K562 (cell line): ENCODE measurements at regions not wholly inside any gene's neighbourhood (a gene's known extent, or its start where the extent isn't known, plus 50 kb on each side); places are given as distances from the start of the nearest gene placed in this dataset.

Source experiments
- ARID2 ChIP-seq: fragments of 450-650 bp; IDR thresholded peaks from 2 replicates; pipeline ENCODE4 v1.6.1; 2017; ENCODE audit warnings: antibody characterized with exemption, mild to moderate bottlenecking
- CCNT2 ChIP-seq: IDR thresholded peaks from 2 replicates; pipeline ENCODE4 v1.6.1; 2011; ENCODE audit warnings: borderline replicate concordance, low read depth, mild to moderate bottlenecking, moderate library complexity, mixed read lengths, low read length; ENCODE audit not compliant: insufficient read length; ENCODE audit errors: extremely low read depth
- CEBPZ ChIP-seq: fragments of 150-350 bp; IDR thresholded peaks from 2 replicates; pipeline ENCODE4 v1.6.1; 2014; ENCODE audit warnings: low read depth, mild to moderate bottlenecking, low read length, borderline replicate concordance
- CTCF ChIP-seq, 3 experiments: IDR thresholded peaks in 2 of 3; conservative IDR thresholded peaks in 1 of 3; 2 replicates each; pipeline ENCODE4 v1.5.1; 2011 to 2012; ENCODE audit warnings: low read length in 3 of 3, mild to moderate bottlenecking in 3 of 3, control low read depth in 2 of 3, improper control_type of control experiment in 1 of 3, inconsistent platforms in 1 of 3, low read depth in 1 of 3, mixed read lengths in 1 of 3, moderate library complexity in 1 of 3; ENCODE audit not compliant: insufficient read depth in 2 of 3
- DMBX1 ChIP-seq: fragments of 250-450 bp; sonication (Bioruptor Pico); IDR thresholded peaks from 2 replicates; pipeline ENCODE4 v1.8.0; 2022; ENCODE audit warnings: inconsistent platforms, mild to moderate bottlenecking, moderate library complexity, borderline replicate concordance
- DNMT1 ChIP-seq: fragments of 450-650 bp; IDR thresholded peaks from 2 replicates; pipeline ENCODE4 v1.6.1; 2016; ENCODE audit warnings: antibody characterized with exemption, mild to moderate bottlenecking
- EHMT2 ChIP-seq: fragments of 450-650 bp; IDR thresholded peaks from 2 replicates; pipeline ENCODE4 v1.6.1; 2018; ENCODE audit warnings: antibody characterized with exemption
- JUN ChIP-seq, 2 experiments: sonication (generic) in 1 of 2; formaldehyde crosslinking in 1 of 2; IDR thresholded peaks; 2 replicates each; pipeline versions ENCODE4 v1.6.1 to v1.8.0; 2012 to 2022; ENCODE audit warnings: borderline replicate concordance in 2 of 2, mild to moderate bottlenecking in 2 of 2, improper control_type of control experiment in 1 of 2, low read depth in 1 of 2, low read length in 1 of 2, missing genetic modification reagents in 1 of 2
- KLF10 ChIP-seq: fragments of 250-450 bp; sonication (Bioruptor Pico); IDR thresholded peaks from 2 replicates; pipeline ENCODE4 v1.6.1; 2021; ENCODE audit warnings: matching md5 sums
- L3MBTL2 ChIP-seq: fragments of 450-650 bp; IDR thresholded peaks from 2 replicates; pipeline ENCODE4 v1.6.1; 2016; ENCODE audit warnings: mild to moderate bottlenecking, moderate library complexity
- MYC ChIP-seq, 2 experiments: fragments of 250-450 bp in 1 of 2; sonication (Bioruptor Pico) in 1 of 2; IDR thresholded peaks; 2 replicates each; pipeline versions ENCODE4 v1.5.1 to v1.6.1; 2012 to 2021; ENCODE audit warnings: low read depth in 2 of 2, borderline replicate concordance in 1 of 2, improper control_type of control experiment in 1 of 2, low read length in 1 of 2, mild to moderate bottlenecking in 1 of 2, moderate library complexity in 1 of 2
- NCOA1 ChIP-seq: fragments of 450-650 bp; IDR thresholded peaks from 2 replicates; pipeline ENCODE4 v1.6.1; 2016; ENCODE audit warnings: low read depth
- PHTF2 ChIP-seq: fragments of 250-450 bp; sonication (Bioruptor Pico); IDR thresholded peaks from 2 replicates; pipeline ENCODE4 v1.5.0; 2021; ENCODE audit warnings: mild to moderate bottlenecking
- RBFOX2 ChIP-seq: fragments of 200-400 bp; formaldehyde crosslinking; IDR thresholded peaks from 2 replicates; pipeline ENCODE4 v1.6.1; 2017; ENCODE audit warnings: low read depth, mild to moderate bottlenecking, low read length, moderate library complexity
- RBM39 ChIP-seq: fragments of 200-400 bp; formaldehyde crosslinking; optimal IDR thresholded peaks from 2 replicates; pipeline ENCODE3; 2018; ENCODE audit warnings: low read depth, low read length
- SMARCE1 ChIP-seq: fragments of 450-650 bp; IDR thresholded peaks from 2 replicates; pipeline ENCODE4 v1.7.1; 2016; ENCODE audit warnings: mild to moderate bottlenecking
- SNIP1 ChIP-seq: fragments of 450-650 bp; IDR thresholded peaks from 2 replicates; pipeline ENCODE4 v1.7.1; 2017; ENCODE audit warnings: low read depth, mild to moderate bottlenecking
- SNRNP70 ChIP-seq: fragments of 200-400 bp; formaldehyde crosslinking; optimal IDR thresholded peaks from 2 replicates; pipeline ENCODE3; 2017; ENCODE audit warnings: low read depth, low read length
- STAT5A ChIP-seq: IDR thresholded peaks from 2 replicates; pipeline ENCODE4 v1.6.1; 2012; ENCODE audit warnings: low read length, inconsistent platforms, borderline replicate concordance
- ZBTB8A ChIP-seq: fragments of 450-650 bp; IDR thresholded peaks from 2 replicates; pipeline ENCODE4 v1.6.1; 2018; ENCODE audit warnings: mild to moderate bottlenecking, moderate library complexity; ENCODE audit not compliant: partially characterized antibody
- ZFX ChIP-seq: sonication (generic); formaldehyde crosslinking; IDR thresholded peaks from 2 replicates; pipeline ENCODE4 v1.8.0; 2022; ENCODE audit warnings: mild to moderate bottlenecking, missing genetic modification reagents, moderate library complexity
- ZNF197 ChIP-seq: fragments of 200-800 bp; sonication (Bioruptor generic); IDR thresholded peaks from 2 replicates; pipeline ENCODE4 v1.6.1; 2016; ENCODE audit warnings: low read depth, missing genetic modification characterization, missing compliant biosample characterization
- ZSCAN29 ChIP-seq: fragments of 450-650 bp; IDR thresholded peaks from 2 replicates; pipeline ENCODE4 v1.6.1; 2017

- TF ChIP-seq DNMT1 (no peak), SNRNP70 (no peak), RBM39 (no peak), CCNT2 (no peak), RBFOX2 (peak; percentile 32; the same call in 1 of the 2 replicates), ZSCAN29 (no peak), JUN (IDR thresholded peaks at IDR 0.05; ENCODE audit: borderline replicate concordance, low read depth, low read length) (no peak), JUN (CRISPR knock-in tag; IDR thresholded peaks at IDR 0.05; ENCODE audit: borderline replicate concordance) (no peak), SNIP1 (no peak), CTCF (IDR thresholded peaks at IDR 0.05 in 2 of 3, conservative IDR thresholded peaks at IDR 0.05 in 1 of 3; ENCODE audit: insufficient read depth in 2 of 3, low read depth in 1 of 3, low read length in 3 of 3) (no peak), EHMT2 (no peak), L3MBTL2 (peak; percentile 78), MYC (IDR thresholded peaks at IDR 0.05; ENCODE audit: low read depth, low read length) (no peak; the same call in 1 of the 2 replicates), MYC (CRISPR knock-in tag; IDR thresholded peaks at IDR 0.05; ENCODE audit: borderline replicate concordance, low read depth) (no peak), SMARCE1 (no peak), STAT5A (no peak; the same call in 1 of the 2 replicates), KLF10 (CRISPR knock-in tag) (no peak; the same call in 1 of the 2 replicates), CEBPZ (no peak), NCOA1 (no peak), ZNF197 (CRISPR knock-in tag) (peak; percentile 85), ZBTB8A (no peak), ZFX (CRISPR knock-in tag) (no peak; the same call in 1 of the 2 replicates), PHTF2 (peak; percentile 9; the same call in 1 of the 2 replicates), ARID2 (no peak), DMBX1 (peak; percentile 33)
Measured at GRCh38 chr6:146883640-146884531, 285.1 kb downstream of the ADGB start (continued).
